ENCODE measurements at regions not wholly inside any gene's neighbourhood (a gene's known extent, or its start where the extent isn't known, plus 50 kb on each side); places are given as distances from the start of the nearest gene placed in this dataset.

GRCh38 chr12:25829192-25829591 is 129.3 kb upstream of the RASSF8 start:
- no peak for TF ChIP-seq CTCF (IDR thresholded peaks at IDR 0.05)
- TF ChIP-seq ZFX (IDR thresholded peaks at IDR 0.05; ENCODE audit: borderline replicate concordance), result no peak
